ENCODE measurements at regions not wholly inside any gene's neighbourhood (a gene's known extent, or its start where the extent isn't known, plus 50 kb on each side); places are given as distances from the start of the nearest gene placed in this dataset.

DNA sequence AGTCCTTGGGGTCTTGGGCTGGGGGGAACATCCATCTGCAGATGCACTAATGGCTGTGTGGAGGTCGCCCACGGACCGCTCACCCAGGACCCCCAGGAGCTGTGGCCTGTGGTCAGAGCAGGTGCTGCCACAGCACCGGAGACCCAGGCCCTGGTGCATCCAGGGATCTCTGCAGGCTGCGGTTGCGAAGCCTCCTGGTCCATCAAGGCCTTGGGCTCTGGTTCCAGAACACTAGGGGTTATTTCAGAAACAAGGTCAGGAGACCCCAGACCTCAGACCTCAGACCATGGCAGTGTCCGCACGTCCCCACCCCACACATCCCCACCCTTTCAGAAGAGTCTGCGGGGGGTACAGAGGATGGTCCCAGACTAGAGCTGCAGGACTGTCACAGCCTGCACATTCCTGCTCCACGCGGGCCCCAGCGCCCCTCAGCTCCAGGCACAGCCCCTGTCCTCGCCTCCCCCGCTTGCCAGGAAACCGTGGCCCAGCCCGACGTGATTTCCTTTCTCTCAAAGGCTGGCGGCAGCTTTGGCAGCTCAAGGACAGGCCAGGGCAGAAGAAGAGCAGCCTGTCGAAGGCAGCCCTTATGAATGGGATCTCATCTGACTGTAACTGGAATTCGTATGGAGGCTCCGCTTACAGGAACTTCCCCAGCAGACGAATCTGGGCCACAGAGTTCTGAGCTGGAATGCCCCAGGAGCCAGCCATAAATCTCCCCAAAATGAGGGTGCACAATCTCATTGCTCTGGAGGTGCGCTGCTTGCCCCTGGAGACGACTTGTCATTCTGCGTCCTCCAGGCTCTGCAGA, 136.2 kb upstream of the RET start:
- TF ChIP-seq, protein P1, sequence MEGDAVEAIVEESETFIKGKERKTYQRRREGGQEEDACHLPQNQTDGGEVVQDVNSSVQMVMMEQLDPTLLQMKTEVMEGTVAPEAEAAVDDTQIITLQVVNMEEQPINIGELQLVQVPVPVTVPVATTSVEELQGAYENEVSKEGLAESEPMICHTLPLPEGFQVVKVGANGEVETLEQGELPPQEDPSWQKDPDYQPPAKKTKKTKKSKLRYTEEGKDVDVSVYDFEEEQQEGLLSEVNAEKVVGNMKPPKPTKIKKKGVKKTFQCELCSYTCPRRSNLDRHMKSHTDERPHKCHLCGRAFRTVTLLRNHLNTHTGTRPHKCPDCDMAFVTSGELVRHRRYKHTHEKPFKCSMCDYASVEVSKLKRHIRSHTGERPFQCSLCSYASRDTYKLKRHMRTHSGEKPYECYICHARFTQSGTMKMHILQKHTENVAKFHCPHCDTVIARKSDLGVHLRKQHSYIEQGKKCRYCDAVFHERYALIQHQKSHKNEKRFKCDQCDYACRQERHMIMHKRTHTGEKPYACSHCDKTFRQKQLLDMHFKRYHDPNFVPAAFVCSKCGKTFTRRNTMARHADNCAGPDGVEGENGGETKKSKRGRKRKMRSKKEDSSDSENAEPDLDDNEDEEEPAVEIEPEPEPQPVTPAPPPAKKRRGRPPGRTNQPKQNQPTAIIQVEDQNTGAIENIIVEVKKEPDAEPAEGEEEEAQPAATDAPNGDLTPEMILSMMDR (IDR thresholded peaks at IDR 0.05) = no peak
- TF ChIP-seq POLR2AphosphoS5 (IDR thresholded peaks at IDR 0.05) (no peak), POLR2A (IDR thresholded peaks at IDR 0.05) (no peak)

All from prostate gland (tissue), 2 donors.